Esophagus muscularis mucosa (tissue), 3 donors: ENCODE measurements at regions not wholly inside any gene's neighbourhood (a gene's known extent, or its start where the extent isn't known, plus 50 kb on each side); places are given as distances from the start of the nearest gene placed in this dataset.

Source experiments
- CTCF ChIP-seq, 3 experiments: fragments of 200-600 bp in 2 of 3; fragments of 450-650 bp in 1 of 3; sonication (generic) in 2 of 3; IDR thresholded peaks; one replicate each; pipeline ENCODE4 v1.5.1; 2017 to 2019; ENCODE audit warnings: antibody characterized with exemption in 3 of 3, mild to moderate bottlenecking in 2 of 3, moderate library complexity in 1 of 3
- POLR2A ChIP-seq: fragments of 450-650 bp; IDR thresholded peaks from one replicate; pipeline ENCODE4 v1.6.1; 2017; ENCODE audit warnings: antibody characterized with exemption, moderate library complexity, mild to moderate bottlenecking, low read depth

- TF ChIP-seq POLR2A (no peak), CTCF (IDR thresholded peaks at IDR 0.05) (no peak)
These were observed 665.3 kb upstream of the LRRTM1 start for GRCh38 chr2:80969900-80970299.
